ENCODE measurements at regions not wholly inside any gene's neighbourhood (a gene's known extent, or its start where the extent isn't known, plus 50 kb on each side); places are given as distances from the start of the nearest gene placed in this dataset.
"Not testable (repeated sequence)": the region's sequence is repeated elsewhere in the genome, so short reads cannot be mapped to it uniquely, and the experiment has no call there.

GRCh38 chr15:53033709-53034108 lies 243.6 kb upstream of the ONECUT1 start:
- no peak overlapping the region for H3K4me3 ChIP-seq
- no peaks in the 10 kb centered on the region for H3K27me3 ChIP-seq
- no peaks in the 10 kb centered on the region for H3K4me1 ChIP-seq (ENCODE audit: insufficient read depth)
- TF ChIP-seq POLR2A (IDR thresholded peaks at IDR 0.05) (no peak), EP300 (IDR thresholded peaks at IDR 0.05) (no peak), CTCF (IDR thresholded peaks at IDR 0.05) (no peak)
- no peaks in the 10 kb centered on the region for H3K9me3 ChIP-seq
- 74 to 84% (median 81%) methylated on average over 4 of the region's 4 CpGs for WGBS, 3 donors
- DNase-seq: no peak
- intact Hi-C loops (cut with DNase I): no loop called here
- H3K27ac ChIP-seq: no peak overlapping the region
- H3K36me3 ChIP-seq: no peaks in the 10 kb centered on the region

GRCh38 chr15:53031469-53031868 lies 241.3 kb upstream of the ONECUT1 start:
- Histone ChIP-seq H3K27me3 (no peaks in the 10 kb centered on the region), H3K4me1 (ENCODE audit: insufficient read depth) (no peaks in the 10 kb centered on the region), H3K36me3 (no peaks in the 10 kb centered on the region), H3K9me3 (no peaks in the 10 kb centered on the region), H3K27ac (no peak overlapping the region), H3K4me3 (no peak overlapping the region)
- no peak for TF ChIP-seq CTCF (IDR thresholded peaks at IDR 0.05)
- no peak for TF ChIP-seq POLR2A (IDR thresholded peaks at IDR 0.05)
- no peak for TF ChIP-seq EP300 (IDR thresholded peaks at IDR 0.05)
- intact Hi-C loops (cut with DNase I): no loop called here
- DNase-seq: no peak
- 16 to 42% (median 29%) methylated on average over 1 of the region's 1 CpG for WGBS, 3 donors

- no peaks in the 10 kb centered on the region for H3K9me3 ChIP-seq
- 61 to 81% (median 71%) methylated on average over 4 of the region's 4 CpGs for WGBS, 3 donors
- TF ChIP-seq POLR2A (IDR thresholded peaks at IDR 0.05) (no peak), EP300 (IDR thresholded peaks at IDR 0.05) (no peak), CTCF (IDR thresholded peaks at IDR 0.05) (no peak)
- intact Hi-C loops (cut with DNase I): no loop called here
- no peak for DNase-seq
- no peaks in the 10 kb centered on the region for H3K27me3 ChIP-seq
- no peaks in the 10 kb centered on the region for H3K4me1 ChIP-seq (ENCODE audit: insufficient read depth)
- H3K27ac ChIP-seq: no peak overlapping the region
- no peak overlapping the region for H3K4me3 ChIP-seq
- H3K36me3 ChIP-seq: no peaks in the 10 kb centered on the region
These were observed 232.7 kb upstream of the ONECUT1 start for GRCh38 chr15:53022788-53023187.

GRCh38 chr15:53013329-53013728 lies 223.2 kb upstream of the ONECUT1 start:
- Histone ChIP-seq H3K4me3 (no peak overlapping the region), H3K27ac (no peak overlapping the region), H3K9me3 (no peaks in the 10 kb centered on the region), H3K36me3 (no peaks in the 10 kb centered on the region), H3K4me1 (ENCODE audit: insufficient read depth) (no peaks in the 10 kb centered on the region), H3K27me3 (no peaks in the 10 kb centered on the region)
- no peak for DNase-seq
- TF ChIP-seq EP300 (IDR thresholded peaks at IDR 0.05): no peak
- TF ChIP-seq CTCF (IDR thresholded peaks at IDR 0.05): no peak
- no peak for TF ChIP-seq POLR2A (IDR thresholded peaks at IDR 0.05)
- 82 to 89% (median 89%) methylated on average over 2 of the region's 2 CpGs for WGBS, 3 donors
- intact Hi-C loops (cut with DNase I): no loop called here

GRCh38 chr15:53011779-53012178 lies 221.6 kb upstream of the ONECUT1 start:
- H3K27ac ChIP-seq; H3K36me3 ChIP-seq; H3K4me1 ChIP-seq (ENCODE audit: insufficient read depth); H3K27me3 ChIP-seq; H3K4me3 ChIP-seq; DNase-seq; intact Hi-C loops (cut with DNase I); H3K9me3 ChIP-seq: not testable (repeated sequence)
- 85 to 90% (median 86%) methylated on average over 2 of the region's 2 CpGs for WGBS, 3 donors
